ENCODE measurements at regions not wholly inside any gene's neighbourhood (a gene's known extent, or its start where the extent isn't known, plus 50 kb on each side); places are given as distances from the start of the nearest gene placed in this dataset.

- peaks cover 0 to 7% of the 10 kb centered on the region in 2 experiments for H3K9me3 ChIP-seq (ENCODE audit: control insufficient read depth in 2 of 2, low read length in 2 of 2)
- Mint-ChIP-seq H3K27ac (peak overlapping the region in 2 of 3 donors; percentile 32 to 41), H3K4me1 (peaks cover 4 to 27% (median 8%) of the 10 kb centered on the region in 4 donors), H3K36me3 (no peaks in the 10 kb centered on the region), H3K9me3 (peaks cover 0 to 5% (median 0%) of the 10 kb centered on the region in 7 donors), H3K4me3 (peak overlapping the region in 3 of 4 donors; percentile 20 to 74 (median 32)), H3K27me3 (peaks cover 16% of the 10 kb centered on the region)
- H3K27ac ChIP-seq (ENCODE audit: insufficient read depth, low read length, poor library complexity, severe bottlenecking) = no peak overlapping the region
- H3K4me1 ChIP-seq (ENCODE audit: control insufficient read depth, insufficient read depth, low read length, poor library complexity, severe bottlenecking) = peaks cover 12% of the 10 kb centered on the region
- ATAC-seq (ENCODE audit: low read depth in 2 of 2) (peak in 1 of 2 donors; percentile 35), DNase-seq (no peak)
- no peaks in the 10 kb centered on the region for H3K36me3 ChIP-seq (ENCODE audit: control insufficient read depth, insufficient read depth, low read length)
- H3K27me3 ChIP-seq (ENCODE audit: control insufficient read depth, insufficient read depth, low read length) = no peaks in the 10 kb centered on the region
- H3K4me3 ChIP-seq (ENCODE audit: low read depth, low read length) = no peak overlapping the region
Measured at GRCh38 chr9:129334105-129334935, 156.3 kb upstream of the IER5L start.

DNA sequence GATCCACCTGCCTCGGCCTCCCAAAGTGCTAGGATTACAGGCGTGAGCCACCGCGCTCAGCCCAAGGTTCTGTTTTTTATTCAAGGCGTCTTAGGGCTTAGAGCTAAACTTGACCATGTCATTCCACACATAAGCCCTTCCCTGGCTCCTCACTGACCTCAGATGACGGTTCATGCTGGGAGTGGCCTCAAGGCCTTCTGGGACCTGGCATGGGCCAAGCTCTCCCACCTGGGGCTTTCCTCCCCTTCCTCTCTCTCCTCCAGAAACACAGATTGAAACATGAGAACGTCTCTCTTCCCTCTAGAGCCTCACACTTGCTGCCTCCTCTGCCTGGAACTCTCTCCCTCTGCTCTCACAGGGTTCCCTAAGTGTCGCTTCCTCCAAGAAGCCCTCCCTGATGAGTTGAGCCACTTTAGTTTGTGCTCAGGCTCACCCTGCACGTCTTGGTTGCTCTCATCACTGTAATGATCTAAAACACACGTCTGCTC is 155.6 kb upstream of the IER5L start:
- no peaks in the 10 kb centered on the region for H3K36me3 ChIP-seq (ENCODE audit: control insufficient read depth, insufficient read depth, low read length)
- ATAC-seq (ENCODE audit: low read depth in 2 of 2) (no peak), DNase-seq (no peak)
- H3K4me3 ChIP-seq (ENCODE audit: low read depth, low read length) = no peak overlapping the region
- Mint-ChIP-seq H3K4me1 (peaks cover 4 to 31% (median 10%) of the 10 kb centered on the region in 4 donors), H3K9me3 (peaks cover 0 to 5% (median 0%) of the 10 kb centered on the region in 7 donors), H3K36me3 (no peaks in the 10 kb centered on the region), H3K27ac (no peak overlapping the region), H3K4me3 (peak overlapping the region in 2 of 4 donors; percentile 20 to 74), H3K27me3 (peaks cover 16% of the 10 kb centered on the region)
- H3K4me1 ChIP-seq (ENCODE audit: control insufficient read depth, insufficient read depth, low read length, poor library complexity, severe bottlenecking) = peaks cover 18% of the 10 kb centered on the region
- H3K9me3 ChIP-seq (ENCODE audit: control insufficient read depth in 2 of 2, low read length in 2 of 2) = peaks cover 0 to 7% of the 10 kb centered on the region in 2 experiments
- H3K27me3 ChIP-seq (ENCODE audit: control insufficient read depth, insufficient read depth, low read length) = no peaks in the 10 kb centered on the region
- H3K27ac ChIP-seq (ENCODE audit: insufficient read depth, low read length, poor library complexity, severe bottlenecking) = no peak overlapping the region

DNA sequence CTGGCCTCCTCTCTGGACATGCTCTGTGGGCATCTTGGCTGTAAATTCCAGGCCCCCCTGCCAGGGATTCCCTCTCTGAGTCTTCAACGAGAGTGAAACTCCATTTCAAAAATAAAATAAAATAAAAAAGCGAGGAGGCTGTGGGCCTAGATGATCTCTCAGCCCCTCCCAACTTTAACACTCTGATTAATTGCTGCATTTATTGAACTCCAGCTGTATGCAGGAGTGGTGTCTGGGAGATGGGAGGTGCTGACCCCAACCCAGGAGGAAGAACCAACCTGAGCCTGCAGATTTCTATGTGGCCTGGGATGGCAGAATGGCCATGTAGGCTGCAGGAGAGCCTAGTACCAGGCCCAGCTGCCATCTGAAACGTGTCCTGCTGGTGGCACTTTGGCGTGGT is 154.5 kb upstream of the IER5L start:
- DNase-seq (no peak), ATAC-seq (ENCODE audit: low read depth in 2 of 2) (no peak)
- H3K27ac ChIP-seq (ENCODE audit: insufficient read depth, low read length, poor library complexity, severe bottlenecking) = no peak overlapping the region
- Mint-ChIP-seq H3K27ac (no peak overlapping the region), H3K36me3 (no peaks in the 10 kb centered on the region), H3K9me3 (peaks cover 0 to 5% (median 0%) of the 10 kb centered on the region in 7 donors), H3K27me3 (peaks cover 10% of the 10 kb centered on the region), H3K4me1 (peaks cover 0 to 37% (median 16%) of the 10 kb centered on the region in 4 donors), H3K4me3 (no peak overlapping the region)
- peaks cover 0 to 7% of the 10 kb centered on the region in 2 experiments for H3K9me3 ChIP-seq (ENCODE audit: control insufficient read depth in 2 of 2, low read length in 2 of 2)
- no peak overlapping the region for H3K4me3 ChIP-seq (ENCODE audit: low read depth, low read length)
- H3K36me3 ChIP-seq (ENCODE audit: control insufficient read depth, insufficient read depth, low read length) = no peaks in the 10 kb centered on the region
- H3K27me3 ChIP-seq (ENCODE audit: control insufficient read depth, insufficient read depth, low read length) = no peaks in the 10 kb centered on the region
- H3K4me1 ChIP-seq (ENCODE audit: control insufficient read depth, insufficient read depth, low read length, poor library complexity, severe bottlenecking) = peaks cover 22% of the 10 kb centered on the region

DNA sequence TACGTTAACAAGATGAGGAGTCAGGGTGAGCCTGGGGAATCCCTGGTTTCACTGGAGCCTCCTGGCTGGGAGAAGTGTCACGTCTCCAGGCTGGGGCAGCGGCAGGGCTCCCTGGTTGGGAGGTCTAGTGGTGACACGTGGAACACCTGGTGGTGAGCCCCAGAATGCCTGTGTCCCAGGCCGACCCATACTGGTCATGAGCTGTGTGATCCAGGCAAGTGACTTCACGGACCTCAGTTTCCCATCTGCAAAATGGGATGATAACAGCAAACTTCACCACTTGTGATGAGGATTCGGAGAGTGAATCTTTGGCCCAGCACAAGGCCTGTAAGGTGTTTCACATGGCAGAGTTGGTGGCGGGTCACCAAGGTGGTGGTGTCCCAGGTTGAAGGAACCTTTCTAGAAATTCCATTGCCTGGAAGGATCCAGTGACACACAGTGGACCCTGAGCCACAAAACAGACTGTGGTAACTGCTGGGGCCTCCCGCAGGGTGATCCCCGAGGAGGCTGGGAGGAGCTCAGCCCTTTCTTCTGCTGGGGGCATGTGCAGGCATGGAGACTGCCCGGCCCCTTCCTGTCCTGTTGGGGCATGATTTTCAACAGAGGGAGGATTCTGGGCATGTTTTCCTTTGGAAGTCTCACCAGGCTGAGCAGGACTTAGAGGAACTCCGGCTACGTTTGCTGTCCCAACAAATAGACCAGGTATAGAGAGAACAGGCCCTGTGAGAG is 153.9 kb upstream of the IER5L start:
- H3K27me3 ChIP-seq (ENCODE audit: control insufficient read depth, insufficient read depth, low read length) = no peaks in the 10 kb centered on the region
- Mint-ChIP-seq H3K36me3 (no peaks in the 10 kb centered on the region), H3K27me3 (peaks cover 10% of the 10 kb centered on the region), H3K9me3 (peaks cover 0 to 5% (median 0%) of the 10 kb centered on the region in 7 donors), H3K27ac (no peak overlapping the region), H3K4me3 (peak overlapping the region in 1 of 4 donors; percentile 15), H3K4me1 (peaks cover 0 to 36% (median 16%) of the 10 kb centered on the region in 4 donors)
- H3K36me3 ChIP-seq (ENCODE audit: control insufficient read depth, insufficient read depth, low read length) = no peaks in the 10 kb centered on the region
- ATAC-seq (ENCODE audit: low read depth in 2 of 2) = no peak
- DNase-seq = no peak
- H3K4me3 ChIP-seq (ENCODE audit: low read depth, low read length) = no peak overlapping the region
- peaks cover 0 to 7% of the 10 kb centered on the region in 2 experiments for H3K9me3 ChIP-seq (ENCODE audit: control insufficient read depth in 2 of 2, low read length in 2 of 2)
- H3K27ac ChIP-seq (ENCODE audit: insufficient read depth, low read length, poor library complexity, severe bottlenecking) = no peak overlapping the region
- peaks cover 19% of the 10 kb centered on the region for H3K4me1 ChIP-seq (ENCODE audit: control insufficient read depth, insufficient read depth, low read length, poor library complexity, severe bottlenecking)

DNA sequence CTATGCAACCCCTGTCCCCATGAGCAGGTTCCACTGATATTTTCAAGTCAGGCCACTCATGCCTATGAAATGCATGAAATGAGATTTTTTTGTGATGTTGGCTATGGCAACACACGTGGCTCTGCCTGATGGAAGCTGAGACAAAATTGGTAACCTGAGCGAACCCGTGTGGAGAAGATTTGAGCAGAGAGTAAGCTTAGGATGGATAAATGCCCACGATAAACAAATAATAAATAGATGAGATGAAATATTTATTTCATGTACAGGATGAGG is 153.4 kb upstream of the IER5L start:
- H3K4me3 Mint-ChIP-seq = peak overlapping the region in 1 of 4 donors; percentile 15
- H3K4me3 ChIP-seq (ENCODE audit: low read depth, low read length) = no peak overlapping the region
- H3K36me3 Mint-ChIP-seq = no peaks in the 10 kb centered on the region
- peaks cover 0 to 5% (median 0%) of the 10 kb centered on the region in 7 donors for H3K9me3 Mint-ChIP-seq
- no peaks in the 10 kb centered on the region for H3K36me3 ChIP-seq (ENCODE audit: control insufficient read depth, insufficient read depth, low read length)
- peaks cover 0 to 7% of the 10 kb centered on the region in 2 experiments for H3K9me3 ChIP-seq (ENCODE audit: control insufficient read depth in 2 of 2, low read length in 2 of 2)
- peak overlapping the region in 1 of 3 donors; percentile 52 for H3K27ac Mint-ChIP-seq
- no peaks in the 10 kb centered on the region for H3K27me3 ChIP-seq (ENCODE audit: control insufficient read depth, insufficient read depth, low read length)
- peaks cover 5% of the 10 kb centered on the region for H3K27me3 Mint-ChIP-seq
- H3K4me1 ChIP-seq (ENCODE audit: control insufficient read depth, insufficient read depth, low read length, poor library complexity, severe bottlenecking) = peaks cover 14% of the 10 kb centered on the region
- peaks cover 0 to 30% (median 12%) of the 10 kb centered on the region in 4 donors for H3K4me1 Mint-ChIP-seq
- no peak for DNase-seq
- ATAC-seq (ENCODE audit: low read depth in 2 of 2) = no peak
- no peak overlapping the region for H3K27ac ChIP-seq (ENCODE audit: insufficient read depth, low read length, poor library complexity, severe bottlenecking)

DNA sequence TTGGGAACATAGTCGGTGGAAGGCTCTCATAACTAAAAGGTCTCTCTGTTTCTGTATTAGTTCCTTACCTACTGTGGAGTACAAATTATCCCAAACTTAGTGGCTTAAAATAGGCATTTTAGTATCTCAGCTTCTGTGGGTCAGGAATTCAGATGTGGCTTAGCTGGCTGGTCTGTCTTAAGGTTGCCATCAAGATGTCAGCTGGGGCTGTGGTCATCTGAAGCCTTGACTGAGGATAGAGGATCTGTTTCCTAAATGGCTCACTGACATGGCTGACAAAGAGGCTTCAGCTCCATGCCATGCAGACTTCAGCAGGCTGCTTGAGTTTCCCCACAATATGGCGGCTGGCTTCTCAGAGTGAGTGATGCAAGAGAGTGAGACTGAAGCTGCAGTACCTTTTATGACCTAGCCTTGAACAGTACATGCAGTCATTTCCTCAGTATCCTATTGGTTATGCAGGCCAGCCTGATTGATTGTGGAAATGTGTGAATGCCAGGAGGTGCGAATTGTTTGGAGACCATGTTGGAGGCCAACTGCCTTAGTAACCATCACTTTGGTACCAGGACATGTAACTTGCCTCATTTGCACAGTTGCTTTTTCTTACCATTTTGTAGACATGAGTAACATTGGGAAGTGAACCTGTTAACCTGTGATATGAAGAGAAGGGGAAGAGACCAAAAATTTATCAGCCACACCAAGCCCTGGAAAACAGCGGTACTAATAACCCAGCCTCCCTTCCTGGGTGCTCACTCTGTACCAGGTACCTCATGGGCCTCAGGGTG is 152.8 kb upstream of the IER5L start:
- Histone ChIP-seq H3K27ac (ENCODE audit: insufficient read depth, low read length, poor library complexity, severe bottlenecking) (no peak overlapping the region), H3K36me3 (ENCODE audit: control insufficient read depth, insufficient read depth, low read length) (no peaks in the 10 kb centered on the region), H3K9me3 (ENCODE audit: control insufficient read depth in 2 of 2, low read length in 2 of 2) (peaks cover 0 to 7% of the 10 kb centered on the region in 2 experiments), H3K27me3 (ENCODE audit: control insufficient read depth, insufficient read depth, low read length) (no peaks in the 10 kb centered on the region), H3K4me1 (ENCODE audit: control insufficient read depth, insufficient read depth, low read length, poor library complexity, severe bottlenecking) (peaks cover 10% of the 10 kb centered on the region), H3K4me3 (ENCODE audit: low read depth, low read length) (no peak overlapping the region)
- Mint-ChIP-seq H3K36me3 (no peaks in the 10 kb centered on the region), H3K9me3 (peaks cover 0 to 5% (median 0%) of the 10 kb centered on the region in 7 donors), H3K27me3 (peaks cover 4% of the 10 kb centered on the region), H3K27ac (peak overlapping the region in 1 of 3 donors; percentile 52), H3K4me3 (no peak overlapping the region), H3K4me1 (peaks cover 0 to 25% (median 12%) of the 10 kb centered on the region in 4 donors)
- no peak for DNase-seq
- ATAC-seq (ENCODE audit: low read depth in 2 of 2) = no peak

DNA sequence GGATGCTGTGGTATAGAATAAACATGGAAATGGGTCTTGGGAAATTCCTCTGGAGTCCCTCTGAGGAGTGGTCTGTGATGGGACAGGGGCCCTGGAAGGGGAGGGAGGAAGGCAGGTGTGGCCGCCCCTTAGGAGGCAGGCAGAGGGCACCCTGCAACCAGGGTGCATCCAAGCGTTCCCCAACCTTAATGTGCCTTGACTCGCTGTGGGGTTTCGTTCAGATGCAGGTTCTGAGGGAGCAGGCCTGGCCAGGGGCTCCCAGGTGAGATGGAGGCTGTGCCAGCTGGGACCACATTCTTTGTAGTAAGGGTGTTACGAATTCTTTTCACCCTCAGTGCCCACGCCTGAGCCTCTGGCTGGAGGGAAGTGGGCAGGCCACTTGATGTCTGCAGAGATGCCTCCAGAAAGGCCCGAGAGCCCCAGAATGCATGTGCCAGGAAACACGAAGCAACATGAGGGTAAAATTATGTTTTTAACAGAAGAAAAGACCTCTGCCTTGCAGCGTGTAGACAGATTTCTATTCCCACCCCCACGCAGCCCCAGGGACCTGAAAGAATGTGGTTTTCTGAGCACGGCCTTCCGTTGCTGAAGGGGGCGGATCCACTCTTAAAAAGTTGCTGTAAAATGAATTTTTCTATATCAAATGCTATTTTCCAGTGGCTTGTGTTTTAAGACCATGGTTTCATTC is 150.4 kb upstream of the IER5L start:
- peak overlapping the region in 1 of 4 donors; percentile 61 for H3K4me3 Mint-ChIP-seq
- no peaks in the 10 kb centered on the region for H3K27me3 Mint-ChIP-seq

More for the DNA sequence above, 150.4 kb upstream of the IER5L start:
- Histone ChIP-seq H3K4me3 (ENCODE audit: low read depth, low read length) (no peak overlapping the region), H3K27ac (ENCODE audit: insufficient read depth, low read length, poor library complexity, severe bottlenecking) (no peak overlapping the region), H3K27me3 (ENCODE audit: control insufficient read depth, insufficient read depth, low read length) (no peaks in the 10 kb centered on the region), H3K36me3 (ENCODE audit: control insufficient read depth, insufficient read depth, low read length) (no peaks in the 10 kb centered on the region), H3K4me1 (ENCODE audit: control insufficient read depth, insufficient read depth, low read length, poor library complexity, severe bottlenecking) (peaks cover 10% of the 10 kb centered on the region), H3K9me3 (ENCODE audit: control insufficient read depth in 2 of 2, low read length in 2 of 2) (peaks cover 0 to 7% of the 10 kb centered on the region in 2 experiments)
- Mint-ChIP-seq H3K27ac (peak overlapping the region in 1 of 3 donors; percentile 67), H3K4me1 (peaks cover 0 to 14% (median 9%) of the 10 kb centered on the region in 4 donors), H3K36me3 (no peaks in the 10 kb centered on the region), H3K9me3 (peaks cover 0 to 5% (median 0%) of the 10 kb centered on the region in 7 donors)
- DNase-seq = peak in 1 of 3 donors; percentile 25
- ATAC-seq (ENCODE audit: low read depth in 2 of 2) = no peak
